ENCODE measurements at regions not wholly inside any gene's neighbourhood (a gene's known extent, or its start where the extent isn't known, plus 50 kb on each side); places are given as distances from the start of the nearest gene placed in this dataset.

- TF ChIP-seq JUN (IDR thresholded peaks at IDR 0.05; ENCODE audit: borderline replicate concordance, low read depth, low read length) (no peak), JUN (CRISPR knock-in tag; IDR thresholded peaks at IDR 0.05; ENCODE audit: borderline replicate concordance) (no peak), POU5F1 (IDR thresholded peaks at IDR 0.05; ENCODE audit: borderline replicate concordance, low read depth, low read length, partially characterized antibody) (no peak), CBX8 (IDR thresholded peaks at IDR 0.05; ENCODE audit: borderline replicate concordance, extremely low read depth, low read depth, low read length, poor library complexity, severe bottlenecking) (no peak)
These were observed 67.4 kb upstream of the CALM2 start for GRCh38 chr2:47243596-47244323.

Data from K562 (cell line).